DND-41 (cell line): ENCODE measurements at regions not wholly inside any gene's neighbourhood (a gene's known extent, or its start where the extent isn't known, plus 50 kb on each side); places are given as distances from the start of the nearest gene placed in this dataset.

Source experiments
- EZH2 ChIP-seq: IDR thresholded peaks from 3 replicates; pipeline ENCODE4 v1.6.1; 2012; ENCODE audit warnings: borderline replicate concordance, low read depth, mild to moderate bottlenecking, moderate library complexity, low read length, inconsistent platforms; ENCODE audit not compliant: severe bottlenecking
- TF ChIP-seq, protein P1 (sequence below): IDR thresholded peaks from 2 replicates; pipeline ENCODE4 v1.5.1; 2012; ENCODE audit warnings: borderline replicate concordance, low read length, moderate library complexity, mild to moderate bottlenecking; ENCODE audit not compliant: poor library complexity, severe bottlenecking; ENCODE audit errors: extremely low read depth

DNA sequence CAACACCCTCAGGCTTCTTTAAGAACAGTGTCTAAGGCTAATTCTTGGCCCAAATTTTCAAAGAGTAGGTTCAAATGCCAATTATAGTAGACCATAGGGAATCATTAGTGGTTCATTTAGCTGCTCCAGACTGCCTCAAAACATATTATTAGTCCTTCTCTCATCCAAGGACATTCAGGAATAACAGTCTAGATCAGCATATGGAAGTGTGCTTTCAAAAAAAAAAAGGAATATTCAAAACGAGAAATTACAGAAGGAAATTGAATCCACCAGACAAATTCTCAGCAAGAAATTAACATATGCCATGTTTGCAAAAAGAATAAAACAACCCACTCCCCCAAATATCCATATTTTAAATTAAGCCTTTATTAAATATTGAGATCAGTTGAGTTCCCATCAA, 293.1 kb downstream of the SMARCA1 start:
- TF ChIP-seq, protein P1, sequence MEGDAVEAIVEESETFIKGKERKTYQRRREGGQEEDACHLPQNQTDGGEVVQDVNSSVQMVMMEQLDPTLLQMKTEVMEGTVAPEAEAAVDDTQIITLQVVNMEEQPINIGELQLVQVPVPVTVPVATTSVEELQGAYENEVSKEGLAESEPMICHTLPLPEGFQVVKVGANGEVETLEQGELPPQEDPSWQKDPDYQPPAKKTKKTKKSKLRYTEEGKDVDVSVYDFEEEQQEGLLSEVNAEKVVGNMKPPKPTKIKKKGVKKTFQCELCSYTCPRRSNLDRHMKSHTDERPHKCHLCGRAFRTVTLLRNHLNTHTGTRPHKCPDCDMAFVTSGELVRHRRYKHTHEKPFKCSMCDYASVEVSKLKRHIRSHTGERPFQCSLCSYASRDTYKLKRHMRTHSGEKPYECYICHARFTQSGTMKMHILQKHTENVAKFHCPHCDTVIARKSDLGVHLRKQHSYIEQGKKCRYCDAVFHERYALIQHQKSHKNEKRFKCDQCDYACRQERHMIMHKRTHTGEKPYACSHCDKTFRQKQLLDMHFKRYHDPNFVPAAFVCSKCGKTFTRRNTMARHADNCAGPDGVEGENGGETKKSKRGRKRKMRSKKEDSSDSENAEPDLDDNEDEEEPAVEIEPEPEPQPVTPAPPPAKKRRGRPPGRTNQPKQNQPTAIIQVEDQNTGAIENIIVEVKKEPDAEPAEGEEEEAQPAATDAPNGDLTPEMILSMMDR, result no peak
- TF ChIP-seq EZH2, result no peak
